GM18505 (cell line): ENCODE measurements at regions not wholly inside any gene's neighbourhood (a gene's known extent, or its start where the extent isn't known, plus 50 kb on each side); places are given as distances from the start of the nearest gene placed in this dataset.

Experiments
- ATAC-seq: cut with Tn5 transposase; IDR thresholded peaks from one replicate; pipeline ENCODE4 v1.9.1; 2021; ENCODE audit not compliant: unreplicated experiment
- POLR2A ChIP-seq: IDR thresholded peaks from 4 replicates; pipeline ENCODE4 v1.6.1; 2011; ENCODE audit warnings: borderline replicate concordance; ENCODE audit not compliant: insufficient read depth, insufficient read length; ENCODE audit errors: extremely low read depth

DNA sequence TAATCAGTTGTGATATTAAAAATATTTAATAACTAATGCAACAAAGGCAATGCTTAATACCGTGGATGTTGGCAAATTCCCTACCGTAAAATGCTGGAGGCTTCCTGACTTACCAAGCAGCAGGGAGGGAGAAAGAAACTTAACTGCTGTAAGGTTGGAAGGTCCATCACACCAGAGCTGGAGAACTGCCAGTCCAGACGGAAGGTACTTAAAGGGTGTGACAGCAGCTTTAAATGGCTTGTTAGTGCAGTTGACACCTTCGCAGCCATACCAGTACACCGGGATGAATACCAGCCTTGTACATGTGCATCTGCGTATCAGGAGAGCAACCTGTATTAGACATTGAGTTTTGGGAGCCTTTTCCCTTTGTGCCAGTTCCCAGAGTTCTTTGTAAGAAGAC, 269.5 kb upstream of the NCAM2 start:
- no peak for TF ChIP-seq POLR2A
- no peak for ATAC-seq

GRCh38 chr21:20729376-20729775, 268.8 kb upstream of the NCAM2 start:
- ATAC-seq, result no peak
- no peak for TF ChIP-seq POLR2A

- ATAC-seq, result no peak
- TF ChIP-seq POLR2A, result no peak
Observed at GRCh38 chr21:20730441-20730840, 267.8 kb upstream of the NCAM2 start.

DNA sequence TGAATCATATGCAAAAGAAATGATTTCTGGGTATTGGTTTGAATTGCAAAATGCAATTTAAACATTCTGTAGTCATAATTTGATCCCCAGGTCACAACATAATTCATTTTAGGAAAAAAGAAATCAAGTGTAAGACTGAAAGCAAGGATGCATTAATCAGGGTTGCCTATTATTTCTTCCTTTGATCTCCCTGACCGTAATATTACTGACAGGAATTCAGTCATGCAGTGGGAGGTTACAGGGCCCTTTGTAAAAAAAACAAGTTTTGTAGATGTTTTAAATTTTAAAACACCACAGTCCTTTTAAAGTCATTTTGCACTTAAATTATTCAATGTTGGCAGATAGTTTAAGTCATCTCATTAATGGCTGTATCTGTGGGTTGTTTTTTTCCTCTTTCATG, 263.0 kb upstream of the NCAM2 start:
- no peak for TF ChIP-seq POLR2A
- ATAC-seq, result no peak

DNA sequence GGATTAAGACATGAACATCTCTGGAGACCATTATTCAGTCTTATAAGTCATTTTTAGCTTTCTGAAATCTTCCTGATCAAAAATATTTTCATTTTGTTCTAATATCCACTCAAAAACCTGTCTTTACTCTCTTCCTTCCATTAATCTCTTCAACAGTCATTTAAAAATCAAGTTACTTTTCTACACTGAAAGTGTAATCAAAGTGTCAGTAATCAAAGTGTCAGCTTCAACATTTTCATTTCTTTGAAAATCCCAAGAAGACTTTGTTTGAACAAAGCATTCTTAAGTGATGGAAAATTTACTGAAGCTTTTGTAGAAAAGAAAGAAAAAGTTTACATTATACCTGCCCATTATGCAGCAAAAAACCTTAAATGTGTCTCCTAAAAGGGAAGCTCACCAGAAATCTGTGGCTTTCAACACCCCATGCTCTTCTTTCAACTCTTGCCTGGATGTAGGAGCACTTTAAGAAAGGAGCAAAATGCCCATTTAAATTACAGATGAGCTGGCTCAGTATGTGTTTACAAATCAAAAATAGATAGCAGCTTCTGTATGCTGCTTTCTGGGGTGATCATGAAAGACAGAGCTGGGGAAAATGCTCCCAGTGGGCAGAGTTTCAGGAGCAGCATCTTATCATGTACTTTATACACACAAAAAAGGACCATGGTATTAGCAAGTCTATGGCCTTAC, 260.8 kb upstream of the NCAM2 start:
- TF ChIP-seq POLR2A, result no peak
- no peak for ATAC-seq

- TF ChIP-seq POLR2A, result no peak
- no peak for ATAC-seq
Observed at GRCh38 chr21:20739421-20739820, 258.8 kb upstream of the NCAM2 start.

DNA sequence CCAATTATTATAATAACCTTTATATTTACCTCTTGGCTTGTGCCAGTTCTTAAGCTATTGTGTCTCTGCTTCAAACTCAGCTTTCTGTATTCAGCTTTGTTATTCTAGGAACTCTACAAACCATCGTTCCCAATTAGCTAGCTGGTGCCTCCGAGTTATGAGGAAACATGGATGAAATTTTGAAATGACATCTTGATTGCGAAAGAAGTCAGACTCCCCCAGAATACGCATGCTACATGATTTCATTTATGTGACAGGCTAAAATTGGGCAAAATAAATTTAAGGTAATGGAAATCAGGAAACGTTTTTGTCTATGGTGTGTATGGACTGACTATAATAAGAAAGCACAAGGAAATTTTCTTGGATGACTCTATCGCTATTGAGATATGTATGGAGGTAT, 256.8 kb upstream of the NCAM2 start:
- no peak for ATAC-seq
- TF ChIP-seq POLR2A, result no peak

GRCh38 chr21:20760221-20760620, 238.0 kb upstream of the NCAM2 start:
- no peak for ATAC-seq
- TF ChIP-seq POLR2A, result no peak

GRCh38 chr21:20774737-20775136, 223.5 kb upstream of the NCAM2 start:
- no peak for TF ChIP-seq POLR2A
- no peak for ATAC-seq

DNA sequence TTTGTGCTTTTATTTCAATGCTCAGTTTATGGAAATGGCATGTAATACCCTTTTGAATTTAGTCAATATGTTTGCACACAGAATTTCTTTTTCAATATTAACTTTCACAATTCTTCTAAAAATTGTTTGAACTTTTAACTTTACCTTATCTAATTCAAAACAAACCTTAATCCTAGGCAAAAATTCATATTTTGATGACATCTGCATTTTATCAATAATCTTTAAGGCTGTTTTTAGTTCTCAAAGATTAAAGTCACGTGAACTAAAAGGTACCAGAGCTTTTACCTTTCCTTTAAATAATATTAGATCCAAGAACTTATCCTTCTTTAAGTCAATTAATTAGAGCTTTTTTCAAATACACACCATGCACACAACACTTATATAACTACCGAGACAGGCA, 218.9 kb upstream of the NCAM2 start:
- no peak for ATAC-seq
- TF ChIP-seq POLR2A, result no peak

- ATAC-seq, result no peak
- no peak for TF ChIP-seq POLR2A
Observed at GRCh38 chr21:20783611-20784010, 214.6 kb upstream of the NCAM2 start.

GRCh38 chr21:20789729-20790500, 208.3 kb upstream of the NCAM2 start:
- no peak for ATAC-seq
- no peak for TF ChIP-seq POLR2A

DNA sequence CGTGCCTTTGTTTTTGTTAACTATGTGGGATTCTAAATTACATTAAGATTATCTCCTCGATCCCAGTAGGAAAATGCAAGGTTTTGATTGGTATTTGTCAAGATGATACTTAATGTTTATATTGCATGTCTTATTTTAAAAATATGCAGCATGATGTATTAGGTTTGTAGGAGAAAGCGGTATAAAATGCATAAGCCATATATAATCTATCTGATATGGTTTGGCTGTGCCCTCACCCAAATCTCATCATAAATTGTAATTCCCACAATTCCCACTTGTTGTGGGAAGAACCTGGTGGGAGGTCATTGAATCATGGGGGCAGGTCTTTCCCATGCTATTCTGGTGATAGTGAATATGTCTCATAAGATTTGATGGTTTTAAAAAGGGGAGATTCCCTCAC, 198.1 kb upstream of the NCAM2 start:
- TF ChIP-seq POLR2A, result no peak
- no peak for ATAC-seq

GRCh38 chr21:20802201-20802600, 196.0 kb upstream of the NCAM2 start:
- no peak for ATAC-seq
- no peak for TF ChIP-seq POLR2A
